Testis (tissue), 2 donors: ENCODE measurements at regions not wholly inside any gene's neighbourhood (a gene's known extent, or its start where the extent isn't known, plus 50 kb on each side); places are given as distances from the start of the nearest gene placed in this dataset.

ENCODE experiments used
- CTCF ChIP-seq, 3 experiments: fragments of 450-650 bp in 2 of 3; fragments of 200-600 bp in 1 of 3; sonication (generic) in 1 of 3; IDR thresholded peaks; one replicate each; pipeline ENCODE4 v1.5.1; 2016 to 2019; ENCODE audit warnings: antibody characterized with exemption in 3 of 3, mild to moderate bottlenecking in 2 of 3, moderate library complexity in 1 of 3
- POLR2A ChIP-seq: fragments of 450-650 bp; IDR thresholded peaks from one replicate; pipeline ENCODE4 v1.6.1; 2017; ENCODE audit warnings: antibody characterized with exemption, mild to moderate bottlenecking, moderate library complexity

- no peak for TF ChIP-seq CTCF (IDR thresholded peaks at IDR 0.05)
- TF ChIP-seq POLR2A, result no peak
Observed at GRCh38 chr5:145433077-145433476, 402.1 kb downstream of the PRELID2 start.
